ENCODE measurements at regions not wholly inside any gene's neighbourhood (a gene's known extent, or its start where the extent isn't known, plus 50 kb on each side); places are given as distances from the start of the nearest gene placed in this dataset.
A peak's percentile ranks its signal among the peaks of the same experiment; 100 is the strongest.

DNA sequence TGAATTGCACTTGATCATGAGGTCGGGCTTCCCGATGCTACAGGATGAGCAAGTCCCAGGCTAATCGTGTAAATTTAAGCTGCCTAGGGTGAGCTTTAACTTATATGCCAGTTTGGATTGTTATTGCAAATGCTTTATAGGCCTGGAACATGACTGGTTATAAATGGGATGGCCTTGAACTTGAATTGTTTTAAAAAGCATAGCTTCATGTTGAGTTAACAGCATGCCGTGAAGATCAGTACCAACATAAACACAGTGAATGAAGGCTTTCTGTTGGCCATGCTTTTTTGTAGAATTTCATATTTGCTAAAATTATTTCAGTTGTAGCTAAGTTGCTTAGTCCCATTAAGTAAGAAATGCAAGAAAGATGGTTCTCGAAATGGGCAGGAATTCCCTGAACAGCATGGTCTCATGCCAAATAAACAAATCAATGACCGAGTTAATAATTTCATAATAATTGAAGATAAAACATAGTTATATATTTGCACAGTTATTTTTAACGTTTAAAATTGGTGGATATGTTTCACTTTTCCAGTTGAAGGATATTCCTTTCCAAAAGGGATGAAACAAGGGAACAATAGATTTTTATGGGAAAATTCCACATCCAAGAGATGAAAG, 76.6 kb upstream of the ARID1B start:
- Mint-ChIP-seq H3K4me1 (ENCODE audit: low read depth) (peaks cover 21% of the 10 kb centered on the region), H3K27me3 (ENCODE audit: low read depth) (peaks cover 11% of the 10 kb centered on the region), H3K36me3 (ENCODE audit: low read depth) (no peaks in the 10 kb centered on the region), H3K9me3 (no peaks in the 10 kb centered on the region), H3K4me3 (ENCODE audit: low read depth) (no peak overlapping the region), H3K27ac (no peak overlapping the region)
- intact Hi-C loops (cut with micrococcal nuclease) = no loop called here
- no peak for DNase-seq (ENCODE audit: low spot score)

DNA sequence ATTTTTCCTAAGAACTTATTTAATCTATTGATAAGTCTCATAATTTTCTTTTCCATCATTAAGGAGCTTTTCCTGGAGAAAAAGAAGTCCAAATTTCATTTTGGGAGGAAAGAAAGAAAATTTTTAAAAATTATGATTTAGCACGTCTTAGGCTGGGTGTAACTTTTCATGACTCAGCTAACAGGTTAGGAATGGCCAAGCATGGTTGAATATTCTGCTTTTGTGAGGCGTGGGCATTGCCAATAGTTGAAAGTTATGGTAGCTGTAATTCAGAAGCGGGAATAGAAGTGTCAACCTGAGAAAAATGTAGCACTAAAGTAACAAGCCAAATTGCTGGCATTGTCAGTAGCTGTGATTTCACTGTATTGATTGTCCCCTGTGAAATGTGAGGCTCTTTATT, 77.2 kb upstream of the ARID1B start:
- no peak overlapping the region for H3K4me3 Mint-ChIP-seq (ENCODE audit: low read depth)
- intact Hi-C loops (cut with micrococcal nuclease) = loop anchor here (5.0 kb wide), 1 partner anchor 1457 kb away; no protein-coding TSS in a partner anchor
- no peaks in the 10 kb centered on the region for H3K36me3 Mint-ChIP-seq (ENCODE audit: low read depth)

DNA sequence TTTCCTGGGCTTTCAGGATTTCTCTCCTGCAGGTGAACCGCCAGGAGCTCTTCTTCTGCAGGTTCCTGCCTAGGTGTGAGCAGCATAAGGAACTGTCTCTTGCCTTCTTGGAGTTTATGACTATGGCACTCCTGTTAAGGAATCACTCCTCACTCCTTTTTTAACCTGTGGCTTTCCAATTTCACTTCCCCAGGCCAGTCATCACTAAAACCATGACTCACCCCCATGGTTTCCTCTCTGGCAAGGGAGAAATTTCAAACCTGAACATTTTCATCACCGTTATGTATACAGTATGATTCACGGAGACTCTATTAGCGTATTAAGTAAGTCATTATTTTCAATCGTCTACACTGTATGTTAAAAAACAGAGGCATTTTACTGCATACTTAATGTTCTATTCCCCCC, 78.2 kb upstream of the ARID1B start:
- Mint-ChIP-seq H3K36me3 (ENCODE audit: low read depth) (no peaks in the 10 kb centered on the region), H3K27me3 (ENCODE audit: low read depth) (peaks cover 9% of the 10 kb centered on the region)

More for the DNA sequence above, 77.2 kb upstream of the ARID1B start:
- Mint-ChIP-seq H3K9me3 (no peaks in the 10 kb centered on the region), H3K27me3 (ENCODE audit: low read depth) (peaks cover 9% of the 10 kb centered on the region), H3K27ac (no peak overlapping the region), H3K4me1 (ENCODE audit: low read depth) (peaks cover 21% of the 10 kb centered on the region)
- DNase-seq (ENCODE audit: low spot score) = no peak

DNA sequence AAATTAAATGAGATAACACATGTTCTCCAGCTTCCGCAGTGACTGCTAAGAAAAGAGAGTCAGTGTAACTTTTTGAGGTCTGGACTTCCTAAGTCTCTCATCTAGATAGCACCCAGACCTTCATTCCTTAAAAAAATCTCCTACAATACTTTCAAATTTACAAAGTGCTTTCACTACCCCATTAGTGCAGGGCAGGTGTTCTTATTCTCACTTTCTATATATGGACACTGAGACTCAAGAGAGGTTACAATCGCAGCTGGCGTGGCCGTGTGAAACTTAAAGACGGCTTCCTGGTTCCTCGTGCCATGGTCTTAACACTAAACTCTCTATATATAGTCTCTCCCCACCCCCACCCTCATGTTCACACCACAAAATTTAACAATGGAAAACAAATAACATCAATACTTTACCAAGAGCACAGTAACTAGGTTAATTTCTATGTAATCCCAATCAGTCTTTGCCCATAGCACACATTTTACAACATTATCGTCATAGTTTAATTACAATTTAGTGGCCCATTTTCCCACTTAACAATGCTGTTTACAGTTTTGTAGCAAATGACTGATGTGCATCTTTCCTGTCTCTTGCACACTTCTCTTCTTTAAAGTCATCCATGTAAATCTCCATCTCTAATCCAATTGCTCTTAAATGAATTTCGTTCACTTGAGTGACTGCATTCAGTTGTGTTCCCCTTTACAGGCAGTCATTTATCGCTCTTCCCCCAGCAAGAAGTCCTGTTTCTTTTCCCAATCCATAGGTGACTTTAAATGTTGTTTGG, 78.8 kb upstream of the ARID1B start:
- Mint-ChIP-seq H3K27me3 (ENCODE audit: low read depth) (peaks cover 9% of the 10 kb centered on the region), H3K27ac (no peak overlapping the region), H3K4me1 (ENCODE audit: low read depth) (peaks cover 24% of the 10 kb centered on the region), H3K4me3 (ENCODE audit: low read depth) (no peak overlapping the region), H3K9me3 (no peaks in the 10 kb centered on the region), H3K36me3 (ENCODE audit: low read depth) (no peaks in the 10 kb centered on the region)
- intact Hi-C loops (cut with micrococcal nuclease) = loop anchor here (5.0 kb wide), 1 partner anchor 1459 kb away; no protein-coding TSS in a partner anchor
- no peak for DNase-seq (ENCODE audit: low spot score)

More for the DNA sequence above, 78.2 kb upstream of the ARID1B start:
- Mint-ChIP-seq H3K27ac (no peak overlapping the region), H3K4me1 (ENCODE audit: low read depth) (peaks cover 24% of the 10 kb centered on the region), H3K9me3 (no peaks in the 10 kb centered on the region), H3K4me3 (ENCODE audit: low read depth) (no peak overlapping the region)
- intact Hi-C loops (cut with micrococcal nuclease) = loop anchor here (5.0 kb wide), 1 partner anchor 1458 kb away; no protein-coding TSS in a partner anchor
- no peak for DNase-seq (ENCODE audit: low spot score)

DNA sequence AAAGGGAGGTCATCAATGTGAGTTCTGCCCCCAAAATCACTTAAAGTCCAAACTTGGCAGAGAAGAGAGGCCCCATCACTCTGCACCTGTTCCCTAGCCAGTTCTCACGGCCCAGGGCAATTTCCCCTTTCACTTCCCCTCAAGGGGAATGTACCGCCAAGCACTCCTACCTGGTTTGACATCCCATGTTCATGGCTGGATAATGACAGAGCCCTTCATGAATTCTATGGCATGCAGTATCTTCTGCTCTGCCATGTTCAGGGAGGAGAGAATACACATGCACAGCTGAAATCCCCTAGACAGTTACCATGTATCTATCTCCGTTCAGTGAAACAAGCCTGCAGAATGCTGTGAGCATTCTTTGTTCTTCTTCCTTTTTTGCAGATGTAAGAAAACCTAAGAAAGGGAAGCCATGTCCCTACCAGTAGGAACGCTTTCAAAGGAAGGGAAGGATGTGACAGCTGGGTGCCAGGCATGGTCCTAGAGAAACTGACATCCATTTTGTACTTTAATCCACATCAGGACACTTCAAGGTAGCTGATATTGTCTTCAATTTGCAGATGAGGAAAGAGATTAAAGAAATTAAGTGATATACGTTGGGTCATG, 79.8 kb upstream of the ARID1B start:
- H3K9me3 Mint-ChIP-seq = no peaks in the 10 kb centered on the region
- H3K4me1 Mint-ChIP-seq (ENCODE audit: low read depth) = peaks cover 24% of the 10 kb centered on the region
- no peak overlapping the region for H3K4me3 Mint-ChIP-seq (ENCODE audit: low read depth)
- no peaks in the 10 kb centered on the region for H3K36me3 Mint-ChIP-seq (ENCODE audit: low read depth)
- no peak for DNase-seq (ENCODE audit: low spot score)
- intact Hi-C loops (cut with micrococcal nuclease) = loop anchor here (5.0 kb wide), 1 partner anchor 1460 kb away; no protein-coding TSS in a partner anchor
- peaks cover 9% of the 10 kb centered on the region for H3K27me3 Mint-ChIP-seq (ENCODE audit: low read depth)
- no peak overlapping the region for H3K27ac Mint-ChIP-seq

DNA sequence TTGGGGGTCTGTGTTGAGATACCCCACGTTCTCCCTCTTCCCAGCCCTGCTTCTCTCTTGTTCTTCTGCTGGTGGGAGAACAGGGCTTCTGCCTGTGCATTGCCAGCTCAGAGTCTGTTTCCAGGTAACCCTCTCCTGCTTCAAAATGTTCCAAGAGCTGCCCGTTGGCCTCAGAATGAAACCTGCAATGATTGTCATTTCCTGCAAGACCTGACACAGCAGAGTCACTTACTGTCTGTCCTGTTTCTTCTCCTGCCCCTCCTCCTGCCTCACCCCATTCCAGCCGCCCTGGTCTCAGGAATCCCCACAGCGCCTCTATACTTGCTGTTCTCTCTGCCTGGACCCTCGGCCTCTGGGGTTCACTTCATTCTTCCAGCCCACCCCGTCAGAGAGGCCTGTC, 81.4 kb upstream of the ARID1B start:
- H3K4me1 Mint-ChIP-seq (ENCODE audit: low read depth) = peaks cover 25% of the 10 kb centered on the region
- H3K36me3 Mint-ChIP-seq (ENCODE audit: low read depth) = no peaks in the 10 kb centered on the region
- DNase-seq (ENCODE audit: low spot score) = no peak
- peaks cover 7% of the 10 kb centered on the region for H3K27me3 Mint-ChIP-seq (ENCODE audit: low read depth)
- H3K4me3 Mint-ChIP-seq (ENCODE audit: low read depth) = no peak overlapping the region
- H3K27ac Mint-ChIP-seq = no peak overlapping the region
- no peaks in the 10 kb centered on the region for H3K9me3 Mint-ChIP-seq
- intact Hi-C loops (cut with micrococcal nuclease) = loop anchor here (5.0 kb wide), 1 partner anchor 1462 kb away; no protein-coding TSS in a partner anchor

DNA sequence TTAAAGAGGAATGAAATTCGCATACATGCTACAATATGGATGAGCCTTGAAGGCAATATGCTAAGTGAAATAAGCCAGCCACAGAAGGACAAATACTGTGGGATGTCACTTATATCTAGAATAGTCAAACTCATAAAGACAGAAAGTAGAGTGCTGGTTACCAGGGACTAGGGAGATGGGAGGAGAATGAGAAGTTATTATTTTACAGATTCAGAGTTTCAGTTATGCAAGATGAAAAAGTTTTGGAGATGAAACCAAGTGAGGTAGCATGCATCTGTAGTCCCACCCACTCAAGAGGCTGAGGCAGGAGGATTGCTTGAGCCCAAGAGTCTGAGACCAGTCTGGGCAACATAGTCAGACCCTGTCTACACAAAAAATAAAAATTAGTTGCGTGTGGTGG, 82.5 kb upstream of the ARID1B start:
- DNase-seq (ENCODE audit: low spot score) = no peak
- peaks cover 25% of the 10 kb centered on the region for H3K4me1 Mint-ChIP-seq (ENCODE audit: low read depth)
- intact Hi-C loops (cut with micrococcal nuclease) = loop anchor here (5.0 kb wide), 1 partner anchor 1463 kb away; no protein-coding TSS in a partner anchor
- no peak overlapping the region for H3K4me3 Mint-ChIP-seq (ENCODE audit: low read depth)
- no peaks in the 10 kb centered on the region for H3K36me3 Mint-ChIP-seq (ENCODE audit: low read depth)
- no peak overlapping the region for H3K27ac Mint-ChIP-seq
- peaks cover 7% of the 10 kb centered on the region for H3K27me3 Mint-ChIP-seq (ENCODE audit: low read depth)
- no peaks in the 10 kb centered on the region for H3K9me3 Mint-ChIP-seq

DNA sequence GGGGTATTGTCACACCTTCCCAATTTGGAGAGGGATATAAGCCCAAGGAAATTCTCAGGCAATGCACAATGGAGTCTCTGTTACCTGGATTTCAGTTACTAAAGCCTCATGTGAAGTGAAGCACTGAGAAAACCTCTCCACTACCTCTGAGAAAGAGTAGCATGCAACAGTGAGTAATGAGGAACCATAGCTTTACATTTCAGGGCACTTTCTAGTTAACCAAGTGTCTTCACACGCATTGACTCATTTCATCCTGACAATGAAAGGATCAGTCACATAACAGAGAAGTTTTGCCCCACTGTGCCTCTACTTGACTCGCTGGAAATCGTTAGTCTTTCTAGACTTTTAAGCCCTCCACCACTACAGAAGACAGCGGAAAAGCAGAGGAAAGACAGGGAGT, 86.2 kb upstream of the ARID1B start:
- Mint-ChIP-seq H3K4me1 (ENCODE audit: low read depth) (peaks cover 30% of the 10 kb centered on the region), H3K36me3 (ENCODE audit: low read depth) (no peaks in the 10 kb centered on the region), H3K9me3 (no peaks in the 10 kb centered on the region), H3K4me3 (ENCODE audit: low read depth) (no peak overlapping the region), H3K27ac (no peak overlapping the region), H3K27me3 (ENCODE audit: low read depth) (peaks cover 5% of the 10 kb centered on the region)
- no peak for DNase-seq (ENCODE audit: low spot score)
- intact Hi-C loops (cut with micrococcal nuclease) = no loop called here

DNA sequence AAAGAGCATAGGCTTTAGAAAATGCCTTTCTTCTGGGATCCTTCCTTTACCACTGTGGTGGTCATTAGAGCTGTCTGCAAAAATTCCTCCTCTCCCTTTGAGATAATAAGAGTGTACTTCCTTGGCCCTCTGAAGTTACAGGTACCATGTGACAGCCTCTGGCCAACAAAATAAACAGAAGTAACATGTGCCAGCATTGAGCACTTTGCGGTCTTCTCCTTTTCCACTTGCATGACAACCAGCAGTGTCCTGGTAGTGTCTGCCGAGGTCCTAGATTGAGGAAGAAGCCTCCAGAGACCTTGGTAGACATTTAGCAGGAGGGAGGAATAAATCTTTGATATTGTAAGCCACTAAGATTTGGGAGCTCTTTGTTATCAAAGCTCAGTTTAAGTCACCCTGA, 87.5 kb upstream of the ARID1B start:
- Mint-ChIP-seq H3K36me3 (ENCODE audit: low read depth) (no peaks in the 10 kb centered on the region), H3K4me1 (ENCODE audit: low read depth) (peaks cover 31% of the 10 kb centered on the region), H3K27ac (no peak overlapping the region), H3K27me3 (ENCODE audit: low read depth) (peaks cover 13% of the 10 kb centered on the region), H3K4me3 (ENCODE audit: low read depth) (no peak overlapping the region), H3K9me3 (no peaks in the 10 kb centered on the region)
- intact Hi-C loops (cut with micrococcal nuclease) = loop anchor here (2.0 to 10.0 kb wide), 4 partner anchors 125 to 333 kb away; no protein-coding TSS in a partner anchor
- DNase-seq (ENCODE audit: low spot score) = no peak

DNA sequence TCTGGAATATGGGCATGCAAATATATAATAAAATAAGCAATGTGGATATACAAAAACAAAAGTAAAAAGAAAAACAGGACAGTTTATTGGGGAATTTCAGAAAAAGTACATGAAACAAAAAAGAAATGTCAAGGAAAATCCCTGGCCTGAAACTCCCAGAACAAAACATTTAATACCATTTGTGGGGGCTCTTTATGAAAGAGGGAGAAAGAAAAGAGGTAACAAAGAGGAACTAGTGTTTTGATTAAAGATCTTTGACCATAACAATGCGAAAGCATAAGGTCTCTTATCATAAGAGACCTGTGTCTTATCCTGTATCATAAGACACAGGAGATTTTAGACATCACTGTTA, 88.6 kb upstream of the ARID1B start:
- intact Hi-C loops (cut with micrococcal nuclease) = loop anchor here (2.0 to 10.0 kb wide), 4 partner anchors 124 to 334 kb away; no protein-coding TSS in a partner anchor
- no peak for DNase-seq (ENCODE audit: low spot score)
- H3K4me3 Mint-ChIP-seq (ENCODE audit: low read depth) = no peak overlapping the region
- peaks cover 17% of the 10 kb centered on the region for H3K27me3 Mint-ChIP-seq (ENCODE audit: low read depth)
- H3K36me3 Mint-ChIP-seq (ENCODE audit: low read depth) = no peaks in the 10 kb centered on the region
- peaks cover 29% of the 10 kb centered on the region for H3K4me1 Mint-ChIP-seq (ENCODE audit: low read depth)
- no peaks in the 10 kb centered on the region for H3K9me3 Mint-ChIP-seq
- no peak overlapping the region for H3K27ac Mint-ChIP-seq

DNA sequence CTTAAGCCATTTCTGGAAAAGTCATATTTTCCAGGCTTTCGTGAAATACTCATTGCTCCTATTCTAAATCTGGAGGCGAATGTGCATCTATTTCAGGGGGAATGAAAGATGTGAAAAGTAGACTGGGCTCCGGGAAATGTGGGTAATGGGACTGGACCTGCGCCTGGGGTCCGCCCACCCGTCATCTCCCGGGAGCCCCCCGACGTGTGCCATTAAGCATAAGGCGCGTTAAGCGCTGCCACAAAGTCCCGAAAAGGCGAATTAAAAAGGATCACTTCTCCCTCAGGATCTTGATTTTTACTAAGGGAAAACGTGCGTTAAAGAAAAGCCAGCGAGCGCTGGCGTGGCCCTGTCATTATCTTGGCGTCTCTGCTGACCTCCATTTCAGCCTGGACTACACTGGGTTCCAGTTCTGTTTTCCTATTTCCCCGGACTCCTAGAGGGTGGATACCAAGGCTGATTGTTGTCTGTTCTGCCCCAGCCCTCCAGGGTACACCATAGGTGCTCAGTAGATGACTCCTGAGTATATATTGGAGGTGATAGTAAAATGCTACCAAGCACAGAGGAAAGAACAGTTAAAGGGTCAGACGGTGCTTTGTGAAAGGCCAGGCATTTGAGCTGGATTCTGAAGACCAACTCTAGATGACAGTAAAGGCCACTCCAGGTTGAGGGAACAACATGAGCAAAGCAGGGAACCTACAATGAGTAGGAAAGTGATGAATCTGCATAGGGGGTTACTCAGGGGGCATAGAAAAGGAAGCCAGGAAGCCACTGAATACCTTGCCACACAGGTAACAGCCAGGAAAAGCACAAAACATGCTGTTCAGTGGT, 89.2 kb upstream of the ARID1B start:
- intact Hi-C loops (cut with micrococcal nuclease) = loop anchor here (1.0 to 10.0 kb wide), 5 partner anchors 89 to 335 kb away; partner anchors contain the start of gene ARID1B
- Mint-ChIP-seq H3K4me1 (ENCODE audit: low read depth) (peaks cover 29% of the 10 kb centered on the region), H3K36me3 (ENCODE audit: low read depth) (no peaks in the 10 kb centered on the region), H3K27ac (peak overlapping the region; percentile 80), H3K4me3 (ENCODE audit: low read depth) (peak overlapping the region; percentile 76), H3K27me3 (ENCODE audit: low read depth) (peaks cover 19% of the 10 kb centered on the region), H3K9me3 (no peaks in the 10 kb centered on the region)
- no peak for DNase-seq (ENCODE audit: low spot score)

Measured in activated T-helper 2 cell treated with anti-CD3 and anti-CD28 coated beads, Interferon-gamma antibody, Interleukin-2, Interleukin-4, amounts not matched to agents 10 μg/mL and 5 μg/mL and 100 μg/mL, durations not matched to agents 14 hours and 24 hours and 36 hours (primary cell).